SK-N-MC (cell line): ENCODE measurements at regions not wholly inside any gene's neighbourhood (a gene's known extent, or its start where the extent isn't known, plus 50 kb on each side); places are given as distances from the start of the nearest gene placed in this dataset.

Experiments used
- EZH2 ChIP-seq: fragments of 200-600 bp; sonication (generic); IDR thresholded peaks from one replicate; pipeline ENCODE4 v1.6.1; 2017; ENCODE audit warnings: antibody characterized with exemption
- POLR2AphosphoS5 ChIP-seq: IDR thresholded peaks from 2 replicates; pipeline ENCODE4 v1.6.1; 2012; ENCODE audit warnings: mild to moderate bottlenecking, low read depth, low read length, borderline replicate concordance

DNA sequence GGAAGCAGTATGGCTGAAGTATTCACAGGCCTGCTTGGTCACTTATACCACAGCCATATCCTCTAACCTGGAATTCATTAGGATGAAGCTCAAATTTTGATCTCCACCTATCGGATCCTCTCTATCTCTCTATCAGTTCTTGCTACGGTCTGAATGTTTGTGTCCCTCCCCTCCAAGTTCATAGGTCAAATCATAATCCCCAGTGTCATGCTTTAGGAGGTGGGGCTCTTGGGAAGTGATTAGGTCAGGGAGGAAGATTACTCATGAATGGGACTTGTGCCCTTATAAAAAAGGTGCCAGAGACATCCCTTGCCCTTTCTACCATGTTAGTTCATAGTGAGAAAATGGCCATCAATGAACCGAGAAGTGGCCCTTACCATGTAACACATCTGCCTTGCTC lies 190.8 kb upstream of the MYLIP start:
- TF ChIP-seq POLR2AphosphoS5 (no peak), EZH2 (no peak)
